Esophagus squamous epithelium (tissue), 5 donors: ENCODE measurements at regions not wholly inside any gene's neighbourhood (a gene's known extent, or its start where the extent isn't known, plus 50 kb on each side); places are given as distances from the start of the nearest gene placed in this dataset.

ENCODE experiments used
- DNase-seq: peaks from one replicate; lab custom pipeline; 2025; lab: John Stamatoyannopoulos, UW
- H3K27ac ChIP-seq, 4 donors: fragments of 200-600 bp; sonication (generic); one replicate each; pipeline ENCODE4 v1.5.1; 2016 to 2019; ENCODE audit warnings: mild to moderate bottlenecking in 1 of 4
- H3K27me3 ChIP-seq, 4 donors: fragments of 200-600 bp; sonication (generic); 1 replicate in 3 of 4; 2 replicates in 1 of 4; pipeline versions ENCODE4 v1.5.1 to v1.6.0; 2017 to 2021; ENCODE audit warnings: antibody characterized with exemption in 1 of 4
- H3K36me3 ChIP-seq, 3 donors: fragments of 200-600 bp; sonication (generic); one replicate each; pipeline ENCODE4 v1.5.1; 2016 to 2019
- H3K4me1 ChIP-seq, 3 donors: fragments of 200-600 bp; sonication (generic); one replicate each; pipeline ENCODE4 v1.5.1; 2017 to 2019
- H3K4me3 ChIP-seq, 4 donors: fragments of 200-600 bp; sonication (generic); 1 replicate in 3 of 4; 2 replicates in 1 of 4; pipeline ENCODE4 v1.5.1; 2016 to 2019; ENCODE audit warnings: mild to moderate bottlenecking in 2 of 4, moderate library complexity in 1 of 4
- H3K9me3 ChIP-seq, 3 donors: fragments of 200-600 bp; sonication (generic); one replicate each; pipeline ENCODE4 v1.5.1; 2016 to 2019
- CTCF ChIP-seq, 6 experiments: fragments of 450-650 bp in 4 of 6; fragments of 200-600 bp in 2 of 6; sonication (generic) in 2 of 6; IDR thresholded peaks; one replicate each; pipeline ENCODE4 v1.5.1; 2016 to 2019; ENCODE audit warnings: antibody characterized with exemption in 6 of 6, mild to moderate bottlenecking in 4 of 6, moderate library complexity in 4 of 6
- POLR2A ChIP-seq, 4 donors: fragments of 450-650 bp; IDR thresholded peaks; one replicate each; pipeline ENCODE4 v1.6.1; 2017; ENCODE audit warnings: antibody characterized with exemption in 4 of 4, mild to moderate bottlenecking in 4 of 4, moderate library complexity in 3 of 4
- WGBS, 2 donors: methylation state at CpG; one replicate each; pipeline ENCODE4 v1.1.5; 2018; 5-methylcytosine and 5-hydroxymethylcytosine counted together
- intact Hi-C: fragments of 100-400 bp; cut with DNase I; formaldehyde crosslinking; loops from one replicate; pipeline ENCODE4 v1.15.0; 2022
- donor health status: DM: yes; HTN: yes; CAD: no.

GRCh38 chr9:81408951-81409350 lies 280.4 kb downstream of the TLE1 start:
- intact Hi-C loops: no loop called here
- no peaks in the 10 kb centered on the region for H3K4me1 ChIP-seq
- H3K9me3 ChIP-seq: no peaks in the 10 kb centered on the region
- H3K36me3 ChIP-seq: no peaks in the 10 kb centered on the region
- no peaks in the 10 kb centered on the region for H3K27me3 ChIP-seq
- DNase-seq: no peak
- H3K4me3 ChIP-seq: no peak overlapping the region
- no peak overlapping the region for H3K27ac ChIP-seq
- no peak for TF ChIP-seq CTCF (IDR thresholded peaks at IDR 0.05)
- no peak for TF ChIP-seq POLR2A (IDR thresholded peaks at IDR 0.05)

DNA sequence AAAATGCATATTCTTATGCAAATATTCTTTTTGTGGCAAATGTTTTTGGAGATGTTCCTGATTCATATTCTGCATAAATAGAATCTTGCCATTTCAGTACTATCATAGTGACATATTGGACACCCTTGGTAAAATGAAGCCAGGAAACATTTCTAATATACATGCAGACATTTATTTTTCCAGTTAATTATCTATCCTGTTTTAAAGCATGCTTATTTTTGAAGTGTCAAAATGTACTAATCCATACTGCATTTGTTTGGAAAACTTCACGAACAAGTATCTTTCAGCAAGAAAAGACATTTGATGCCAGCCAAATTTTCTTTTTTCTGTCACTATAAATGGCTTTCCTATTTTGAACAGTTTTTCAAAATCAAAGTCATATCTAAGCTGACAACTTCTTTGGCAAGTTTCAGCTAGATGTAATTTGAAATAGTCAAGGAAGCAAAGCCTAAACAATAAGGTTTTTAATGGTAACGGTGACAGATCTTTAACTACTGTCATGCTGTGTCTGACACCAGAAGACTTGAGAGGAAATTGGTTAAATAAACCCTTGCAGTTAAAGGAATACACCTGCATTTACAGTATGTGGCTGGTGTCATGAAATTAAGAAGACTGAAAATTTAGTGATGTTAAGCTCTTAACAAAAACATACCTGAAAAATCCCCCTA lies 284.3 kb downstream of the TLE1 start:
- Histone ChIP-seq H3K4me3 (no peak overlapping the region), H3K4me1 (no peaks in the 10 kb centered on the region), H3K27me3 (no peaks in the 10 kb centered on the region), H3K9me3 (no peaks in the 10 kb centered on the region), H3K27ac (no peak overlapping the region), H3K36me3 (no peaks in the 10 kb centered on the region)
- TF ChIP-seq CTCF (IDR thresholded peaks at IDR 0.05) (no peak), POLR2A (IDR thresholded peaks at IDR 0.05) (no peak)
- intact Hi-C loops: no loop called here
- WGBS, 2 donors: 46 to 56% methylated on average over 2 of the region's 2 CpGs
- no peak for DNase-seq

DNA sequence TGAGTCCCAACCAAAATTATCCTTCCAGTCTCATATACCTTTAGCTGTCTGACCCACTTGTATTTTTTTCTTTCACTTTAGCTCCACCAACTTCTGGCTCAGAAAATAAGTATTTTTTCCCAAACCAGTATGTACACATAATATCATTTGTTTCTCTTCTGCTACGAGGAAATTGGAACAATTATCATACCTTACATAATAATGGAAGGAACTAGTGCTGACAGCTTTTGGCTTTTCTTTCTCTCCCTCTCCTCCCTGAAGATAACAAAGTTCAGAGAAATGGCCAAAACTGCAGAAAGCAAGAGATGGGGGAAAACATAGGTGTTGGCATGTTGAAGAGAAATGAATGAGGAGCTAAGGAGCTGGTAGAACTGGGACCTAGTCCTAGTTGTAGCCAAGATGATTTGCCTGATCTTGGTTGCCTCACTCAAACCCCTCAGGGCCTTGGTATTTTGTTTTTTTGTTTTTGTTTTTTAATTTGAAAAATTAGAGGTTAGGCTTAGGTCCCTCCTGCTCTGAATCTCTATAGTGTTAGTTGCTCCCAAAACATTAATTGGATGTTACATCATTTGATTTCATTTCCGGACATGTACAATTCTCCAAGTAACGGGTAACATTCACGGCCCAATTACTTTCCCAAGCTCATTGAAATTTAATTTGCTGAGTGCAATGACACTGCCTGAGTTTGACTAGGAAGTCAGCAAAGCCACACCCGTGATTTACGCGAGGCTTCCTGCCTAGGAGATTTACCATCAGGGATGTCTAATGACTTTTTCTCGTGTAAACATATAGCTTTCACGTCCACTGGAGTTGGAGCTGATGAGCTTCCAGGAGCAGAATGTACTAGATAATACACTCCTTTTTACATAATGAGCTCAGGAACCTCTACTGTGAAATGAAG lies 291.6 kb downstream of the TLE1 start:
- H3K9me3 ChIP-seq: no peaks in the 10 kb centered on the region
- DNase-seq: no peak
- H3K4me3 ChIP-seq: no peak overlapping the region
- no peaks in the 10 kb centered on the region for H3K36me3 ChIP-seq
- H3K27ac ChIP-seq: no peak overlapping the region
- H3K27me3 ChIP-seq: no peaks in the 10 kb centered on the region
- intact Hi-C loops: no loop called here
- TF ChIP-seq CTCF (IDR thresholded peaks at IDR 0.05): no peak
- no peak for TF ChIP-seq POLR2A (IDR thresholded peaks at IDR 0.05)
- WGBS, 2 donors: 63 to 64% methylated on average over 9 of the region's 9 CpGs
- H3K4me1 ChIP-seq: peaks cover 0 to 10% (median 0%) of the 10 kb centered on the region in 3 donors

- Histone ChIP-seq H3K4me1 (peaks cover 0 to 10% (median 0%) of the 10 kb centered on the region in 3 donors), H3K27ac (no peak overlapping the region), H3K36me3 (no peaks in the 10 kb centered on the region), H3K27me3 (no peaks in the 10 kb centered on the region), H3K4me3 (no peak overlapping the region), H3K9me3 (no peaks in the 10 kb centered on the region)
- DNase-seq: no peak
- intact Hi-C loops: no loop called here
- 37 to 38% methylated on average over 9 of the region's 9 CpGs for WGBS, 2 donors
- TF ChIP-seq CTCF (IDR thresholded peaks at IDR 0.05): no peak
- TF ChIP-seq POLR2A (IDR thresholded peaks at IDR 0.05): no peak
These were observed 292.8 kb downstream of the TLE1 start for GRCh38 chr9:81396528-81396927.

GRCh38 chr9:81395676-81396054 lies 293.7 kb downstream of the TLE1 start:
- 62 to 65% methylated on average over 4 of the region's 4 CpGs for whole genome bisulfite sequencing, 2 donors
- intact Hi-C loops: no loop called here
- TF ChIP-seq POLR2A (IDR thresholded peaks at IDR 0.05) (no peak), CTCF (IDR thresholded peaks at IDR 0.05) (no peak)
- Histone ChIP-seq H3K36me3 (no peaks in the 10 kb centered on the region), H3K27me3 (no peaks in the 10 kb centered on the region), H3K27ac (peak overlapping the region in 2 of 4 donors; percentile 7 to 31), H3K4me3 (no peak overlapping the region), H3K4me1 (peaks cover 0 to 18% (median 0%) of the 10 kb centered on the region in 3 donors), H3K9me3 (no peaks in the 10 kb centered on the region)
- no peak for DNase-seq
